Lung (tissue), 11 donors: ENCODE measurements at regions not wholly inside any gene's neighbourhood (a gene's known extent, or its start where the extent isn't known, plus 50 kb on each side); places are given as distances from the start of the nearest gene placed in this dataset.

Source experiments
- ATAC-seq: fragments of 200-7000 bp; cut with Tn5 transposase; one replicate; pipeline ENCODE4 v1.9.1; 2020; ENCODE audit warnings: moderate number of reproducible peaks; ENCODE audit not compliant: insufficient read depth, low FRiP score
- DNase-seq, 3 donors: peaks; one replicate each; pipeline ENCODE4 v3.0.0-alpha.2; 2013 to 2017
- H3K27ac ChIP-seq, 2 donors: one replicate each; pipeline ENCODE4 v1.5.1; 2013; ENCODE audit warnings: mild to moderate bottlenecking in 2 of 2, moderate library complexity in 2 of 2, control low read depth in 1 of 2, inconsistent platforms in 1 of 2, low read depth in 1 of 2, low read length in 1 of 2
- H3K27me3 ChIP-seq, 3 donors: one replicate each; pipeline ENCODE4 v1.5.1; 2013; ENCODE audit warnings: low read length in 2 of 3; ENCODE audit not compliant: control insufficient read depth in 3 of 3, insufficient read depth in 3 of 3
- H3K36me3 ChIP-seq, 4 donors: one replicate each; pipeline ENCODE4 v1.5.1; 2013; ENCODE audit warnings: low read length in 4 of 4, mild to moderate bottlenecking in 1 of 4, moderate library complexity in 1 of 4; ENCODE audit not compliant: control insufficient read depth in 4 of 4, insufficient read depth in 4 of 4
- H3K4me1 ChIP-seq, 5 donors: one replicate each; pipeline ENCODE4 v1.5.1; 2013; ENCODE audit warnings: low read length in 5 of 5, mild to moderate bottlenecking in 2 of 5, moderate library complexity in 1 of 5; ENCODE audit not compliant: control insufficient read depth in 5 of 5, insufficient read depth in 5 of 5
- H3K4me3 ChIP-seq: one replicate; pipeline ENCODE4 v1.5.1; 2013; ENCODE audit warnings: mild to moderate bottlenecking, control low read depth, moderate library complexity
- H3K9ac ChIP-seq, 2 donors: one replicate each; pipeline ENCODE4 v1.5.1; 2013; ENCODE audit warnings: low read length in 2 of 2, control low read depth in 1 of 2; ENCODE audit not compliant: insufficient read depth in 1 of 2
- H3K9me3 ChIP-seq, 4 donors: one replicate each; pipeline ENCODE4 v1.5.1; 2013; ENCODE audit warnings: low read length in 3 of 4, mild to moderate bottlenecking in 1 of 4, moderate library complexity in 1 of 4; ENCODE audit not compliant: control insufficient read depth in 4 of 4, insufficient read depth in 3 of 4
- WGBS, 2 donors: extraction: QIAGEN DNeasy Blood & Tissue Kit; methylation state at CpG; one replicate each; pipeline ENCODE4 v1.1.7; 2013; 5-methylcytosine and 5-hydroxymethylcytosine counted together
- TF ChIP-seq, protein P1 (sequence below): IDR thresholded peaks from 2 replicates; pipeline ENCODE4 v1.5.1; 2012; ENCODE audit warnings: mild to moderate bottlenecking; ENCODE audit errors: control extremely low read depth, extremely low read depth
- donor health status: control.
- donor health status: control.
- donor health status: Bipolar disorder and iron deficiency.
- donor health status: healthy.
- donor health status: DM: yes; HTN: yes; CAD: no.

DNA sequence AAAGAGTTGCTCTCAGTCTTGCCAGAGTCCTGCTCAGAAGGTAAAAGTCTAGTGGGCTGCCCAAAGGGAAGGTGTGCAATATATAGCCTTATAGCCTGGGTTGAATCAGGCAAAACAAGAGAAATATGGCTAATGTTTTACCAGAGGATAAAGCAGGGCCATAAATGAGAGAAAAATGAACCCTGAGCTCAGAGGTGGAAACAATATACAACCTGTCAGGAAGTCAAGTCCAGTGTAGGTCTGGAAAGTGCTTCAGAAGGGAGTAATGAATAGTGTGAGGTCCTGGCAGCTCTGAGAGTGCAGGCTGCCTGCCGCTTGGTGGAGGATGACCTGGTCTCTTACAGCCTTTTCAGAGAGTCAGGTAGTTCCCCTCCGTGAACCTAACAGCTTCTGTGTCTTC lies 177.8 kb upstream of the TNC start:
- no peak overlapping the region for H3K27ac ChIP-seq
- H3K4me1 ChIP-seq, result peaks cover 0 to 13% (median 6%) of the 10 kb centered on the region in 5 donors
- ATAC-seq (no peak), DNase-seq (no peak)
- no peak overlapping the region for H3K9ac ChIP-seq
- no peaks in the 10 kb centered on the region for H3K9me3 ChIP-seq
- no peak overlapping the region for H3K4me3 ChIP-seq
- WGBS, 2 donors, result 91 to 95% methylated on average over 2 of the region's 2 CpGs
- no peaks in the 10 kb centered on the region for H3K27me3 ChIP-seq
- TF ChIP-seq, protein P1, sequence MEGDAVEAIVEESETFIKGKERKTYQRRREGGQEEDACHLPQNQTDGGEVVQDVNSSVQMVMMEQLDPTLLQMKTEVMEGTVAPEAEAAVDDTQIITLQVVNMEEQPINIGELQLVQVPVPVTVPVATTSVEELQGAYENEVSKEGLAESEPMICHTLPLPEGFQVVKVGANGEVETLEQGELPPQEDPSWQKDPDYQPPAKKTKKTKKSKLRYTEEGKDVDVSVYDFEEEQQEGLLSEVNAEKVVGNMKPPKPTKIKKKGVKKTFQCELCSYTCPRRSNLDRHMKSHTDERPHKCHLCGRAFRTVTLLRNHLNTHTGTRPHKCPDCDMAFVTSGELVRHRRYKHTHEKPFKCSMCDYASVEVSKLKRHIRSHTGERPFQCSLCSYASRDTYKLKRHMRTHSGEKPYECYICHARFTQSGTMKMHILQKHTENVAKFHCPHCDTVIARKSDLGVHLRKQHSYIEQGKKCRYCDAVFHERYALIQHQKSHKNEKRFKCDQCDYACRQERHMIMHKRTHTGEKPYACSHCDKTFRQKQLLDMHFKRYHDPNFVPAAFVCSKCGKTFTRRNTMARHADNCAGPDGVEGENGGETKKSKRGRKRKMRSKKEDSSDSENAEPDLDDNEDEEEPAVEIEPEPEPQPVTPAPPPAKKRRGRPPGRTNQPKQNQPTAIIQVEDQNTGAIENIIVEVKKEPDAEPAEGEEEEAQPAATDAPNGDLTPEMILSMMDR, result no peak
- H3K36me3 ChIP-seq, result no peaks in the 10 kb centered on the region

DNA sequence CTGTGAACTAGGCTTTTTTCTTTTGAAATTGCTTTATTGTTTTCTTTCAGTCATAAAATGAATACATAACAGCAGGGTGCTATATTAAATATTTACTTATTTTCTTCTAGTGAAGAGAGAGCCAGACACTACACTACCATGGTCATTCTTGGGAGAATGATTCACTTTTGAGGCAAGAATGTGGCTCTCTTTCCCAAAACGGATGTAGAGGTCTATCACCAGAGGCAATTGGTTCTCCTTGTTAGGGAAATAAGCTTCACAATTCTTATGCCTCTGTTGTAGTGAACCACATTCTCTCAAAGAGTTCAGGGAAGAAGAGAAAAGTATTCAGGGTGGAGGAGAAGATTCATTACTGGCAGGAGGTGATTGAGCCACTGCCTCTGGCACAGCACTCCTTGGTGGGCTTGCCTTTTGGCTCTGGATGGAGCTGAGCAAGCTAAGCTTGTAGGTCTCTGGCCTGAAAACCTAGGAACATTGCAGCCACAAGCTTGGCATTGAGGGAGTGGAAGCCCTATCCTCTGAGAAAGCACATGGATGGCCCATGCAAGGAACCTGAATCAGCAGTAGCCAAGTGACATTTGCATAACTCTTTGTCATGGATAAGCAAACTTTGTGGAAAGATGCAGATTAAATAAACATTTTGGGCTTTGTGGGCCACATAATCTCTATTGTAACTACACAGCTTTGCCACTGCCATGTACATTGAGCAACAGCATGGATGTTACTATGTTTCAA lies 179.0 kb upstream of the TNC start:
- no peak overlapping the region for H3K9ac ChIP-seq
- ATAC-seq (no peak), DNase-seq (no peak)
- H3K27me3 ChIP-seq, result no peaks in the 10 kb centered on the region
- no peak overlapping the region for H3K4me3 ChIP-seq
- H3K36me3 ChIP-seq, result no peaks in the 10 kb centered on the region
- H3K27ac ChIP-seq, result no peak overlapping the region
- TF ChIP-seq, protein P1, result no peak
- 74 to 84% methylated on average over 1 of the region's 1 CpG for WGBS, 2 donors
- no peaks in the 10 kb centered on the region for H3K9me3 ChIP-seq
- peaks cover 0 to 11% (median 6%) of the 10 kb centered on the region in 5 donors for H3K4me1 ChIP-seq

DNA sequence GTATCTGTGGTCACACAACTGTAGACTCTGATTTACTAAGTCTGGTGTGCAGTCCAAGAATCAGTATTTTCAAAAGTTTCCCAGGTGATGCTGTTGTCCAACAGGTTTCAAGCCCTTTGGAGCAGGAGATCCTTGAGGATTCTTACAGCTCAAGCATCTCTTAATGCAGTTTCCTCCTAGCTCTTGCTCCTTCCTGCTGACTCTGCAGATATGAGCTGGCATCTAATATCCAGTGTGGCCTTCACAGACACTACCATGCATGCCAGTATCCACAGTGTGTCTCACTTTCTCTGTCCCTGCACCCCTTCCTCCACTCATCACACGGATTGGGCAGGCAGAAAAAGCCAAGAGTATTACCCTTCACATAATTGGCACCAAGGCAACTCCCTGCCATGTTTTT lies 182.2 kb upstream of the TNC start:
- H3K4me3 ChIP-seq, result no peak overlapping the region
- no peak overlapping the region for H3K9ac ChIP-seq
- WGBS, 2 donors, result 67 to 94% methylated on average over 1 of the region's 1 CpG
- no peak overlapping the region for H3K27ac ChIP-seq
- no peaks in the 10 kb centered on the region for H3K9me3 ChIP-seq
- no peaks in the 10 kb centered on the region for H3K36me3 ChIP-seq
- DNase-seq (no peak), ATAC-seq (no peak)
- TF ChIP-seq, protein P1, result no peak
- no peaks in the 10 kb centered on the region for H3K27me3 ChIP-seq
- peaks cover 0 to 1% (median 0%) of the 10 kb centered on the region in 5 donors for H3K4me1 ChIP-seq

DNA sequence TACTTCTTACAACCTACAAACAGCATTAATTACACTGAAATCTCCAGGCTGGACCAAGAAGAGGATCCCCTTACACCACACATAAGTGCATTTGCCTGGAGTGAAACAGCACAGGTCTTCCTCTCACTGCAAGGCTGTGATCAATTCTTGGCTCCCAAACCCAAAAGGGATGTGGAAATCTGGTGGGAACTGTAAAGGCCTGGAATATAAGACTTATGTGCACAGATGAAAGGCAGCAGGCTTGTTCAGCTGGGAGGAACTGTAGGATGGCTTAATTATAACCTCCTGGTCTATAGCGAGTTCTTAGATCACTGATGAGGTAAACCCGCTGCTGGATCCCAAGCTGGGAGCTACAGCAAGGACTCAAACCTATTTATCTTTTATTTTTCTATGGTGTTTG lies 182.9 kb upstream of the TNC start:
- H3K36me3 ChIP-seq, result no peaks in the 10 kb centered on the region
- WGBS, 2 donors, result 85 to 92% methylated on average over 2 of the region's 2 CpGs

More for the DNA sequence above, 182.9 kb upstream of the TNC start:
- H3K4me3 ChIP-seq, result no peak overlapping the region
- TF ChIP-seq, protein P1, result no peak
- H3K9me3 ChIP-seq, result no peaks in the 10 kb centered on the region
- no peak overlapping the region for H3K27ac ChIP-seq
- no peak for ATAC-seq
- peak in 1 of 3 donors; percentile 45 for DNase-seq
- no peaks in the 10 kb centered on the region for H3K27me3 ChIP-seq
- H3K9ac ChIP-seq, result no peak overlapping the region
- peaks cover 0 to 1% (median 0%) of the 10 kb centered on the region in 5 donors for H3K4me1 ChIP-seq
